NCI-H345 treated with DMSO at 0.1 percent for 48 hours (cell line): ENCODE measurements at regions not wholly inside any gene's neighbourhood (a gene's known extent, or its start where the extent isn't known, plus 50 kb on each side); places are given as distances from the start of the nearest gene placed in this dataset.
"Not testable (repeated sequence)": the region's sequence is repeated elsewhere in the genome, so short reads cannot be mapped to it uniquely, and the experiment has no call there.

Experiments
- DNase-seq: peaks from one replicate; lab custom pipeline; 2025; ENCODE audit not compliant: unreplicated experiment; lab: John Stamatoyannopoulos, UW

GRCh38 chr7:79965946-79966345 is 168.7 kb upstream of the GNAI1 start:
- no peak for DNase-seq

- no peak for DNase-seq
These were observed 170.2 kb upstream of the GNAI1 start for GRCh38 chr7:79964463-79964862.

GRCh38 chr7:79953130-79953529 is 181.5 kb upstream of the GNAI1 start:
- DNase-seq: no peak

DNA sequence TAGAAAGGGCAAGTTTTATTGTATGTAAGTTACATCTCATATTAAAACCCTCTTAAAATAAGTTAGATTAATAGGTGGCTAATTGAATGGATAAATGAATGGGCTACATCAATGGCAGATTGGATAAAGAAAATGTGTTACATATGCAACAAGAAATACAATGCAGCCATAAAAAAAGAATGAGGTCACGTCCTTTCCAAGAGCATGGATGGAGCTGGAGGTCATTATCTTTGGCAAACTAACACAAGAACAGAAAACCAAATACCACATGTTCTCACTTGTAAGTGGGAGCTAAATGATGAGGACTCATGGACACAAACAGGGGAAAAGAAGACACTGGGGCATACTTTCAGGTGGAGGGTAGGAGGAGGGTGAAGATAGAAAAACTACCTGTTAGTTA is 182.2 kb upstream of the GNAI1 start:
- no peak for DNase-seq

DNA sequence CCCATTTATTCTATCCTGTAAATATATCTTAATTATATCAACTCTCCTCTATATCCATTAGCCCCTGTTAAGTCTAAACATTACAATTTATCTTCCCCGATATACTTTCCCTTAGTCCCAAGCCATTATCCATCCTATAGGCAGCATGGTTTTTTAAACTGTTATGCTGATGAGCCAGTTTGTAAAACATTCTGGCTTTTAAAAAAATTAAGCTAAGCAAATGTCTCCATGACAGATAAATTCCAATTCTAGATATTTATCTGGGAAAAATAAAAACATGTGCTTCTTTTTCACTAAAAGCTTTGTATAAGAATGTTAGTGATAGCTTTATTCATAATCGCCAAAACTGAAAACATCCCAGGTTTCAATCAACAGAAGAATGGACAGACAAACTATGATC is 183.2 kb upstream of the GNAI1 start:
- DNase-seq: no peak

- no peak for DNase-seq
These were observed 184.9 kb upstream of the GNAI1 start for GRCh38 chr7:79949778-79950177.

GRCh38 chr7:79936281-79936983 is 198.2 kb upstream of the GNAI1 start:
- DNase-seq: no peak

- DNase-seq: no peak
These were observed 199.9 kb upstream of the GNAI1 start for GRCh38 chr7:79934727-79935126.

DNA sequence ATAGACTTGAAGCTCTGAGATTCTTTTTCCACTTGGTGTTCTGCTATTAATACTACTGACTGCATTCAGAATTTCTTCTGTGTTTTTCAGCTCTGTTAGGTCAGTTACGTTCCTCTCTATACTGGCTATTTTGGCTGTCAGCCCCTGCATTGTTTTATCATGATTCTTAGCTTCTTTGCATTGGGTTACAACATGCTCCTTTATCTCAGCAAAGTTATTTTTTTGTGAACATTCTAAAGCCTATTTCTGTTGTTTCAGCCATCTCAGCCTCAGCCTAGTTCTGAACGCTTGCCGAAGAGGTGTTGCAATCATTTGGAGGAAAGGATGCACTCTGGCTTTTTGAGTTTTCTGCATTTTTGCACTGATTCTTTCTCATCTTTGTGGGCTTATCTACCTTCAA is 201.5 kb upstream of the GNAI1 start:
- no peak for DNase-seq

DNA sequence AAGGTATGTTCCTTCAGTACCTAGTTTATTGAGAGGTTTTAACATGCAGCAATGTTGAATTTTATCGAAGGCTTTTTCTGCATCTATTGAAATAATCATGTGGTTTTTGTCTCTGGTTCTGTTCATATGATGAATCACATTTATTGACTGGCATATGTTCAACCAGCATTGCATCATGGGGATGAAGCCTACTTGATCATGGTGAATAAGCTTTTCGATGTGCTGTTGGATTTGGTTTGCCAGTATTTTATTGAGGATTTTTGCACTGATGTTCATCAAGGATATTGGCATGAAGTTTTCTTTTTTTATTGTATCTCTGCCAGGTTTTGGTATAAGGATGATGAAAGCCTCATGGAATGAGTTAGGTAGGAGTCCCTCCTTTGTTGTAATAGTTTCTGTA is 204.0 kb upstream of the GNAI1 start:
- no peak for DNase-seq

- DNase-seq: no peak
These were observed 207.5 kb upstream of the GNAI1 start for GRCh38 chr7:79927116-79927515.

DNA sequence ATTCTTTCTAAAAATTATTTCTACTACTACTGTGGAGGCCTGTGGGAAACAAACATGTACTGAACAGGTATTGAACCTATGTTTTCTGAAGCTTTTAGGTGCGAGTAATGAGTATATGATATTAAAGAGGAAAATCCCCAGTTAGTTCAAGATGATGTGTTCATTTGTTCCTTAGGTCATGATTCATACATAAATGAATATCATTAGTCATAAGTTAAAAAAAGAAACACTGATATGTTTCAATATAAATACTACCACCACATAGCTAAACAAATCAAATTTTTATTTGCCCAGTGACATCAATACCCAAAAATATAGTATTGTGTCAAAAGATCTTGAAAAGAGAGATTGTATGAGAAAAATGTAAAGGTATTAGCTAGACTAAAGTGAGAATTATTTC is 210.7 kb upstream of the GNAI1 start:
- no peak for DNase-seq

DNA sequence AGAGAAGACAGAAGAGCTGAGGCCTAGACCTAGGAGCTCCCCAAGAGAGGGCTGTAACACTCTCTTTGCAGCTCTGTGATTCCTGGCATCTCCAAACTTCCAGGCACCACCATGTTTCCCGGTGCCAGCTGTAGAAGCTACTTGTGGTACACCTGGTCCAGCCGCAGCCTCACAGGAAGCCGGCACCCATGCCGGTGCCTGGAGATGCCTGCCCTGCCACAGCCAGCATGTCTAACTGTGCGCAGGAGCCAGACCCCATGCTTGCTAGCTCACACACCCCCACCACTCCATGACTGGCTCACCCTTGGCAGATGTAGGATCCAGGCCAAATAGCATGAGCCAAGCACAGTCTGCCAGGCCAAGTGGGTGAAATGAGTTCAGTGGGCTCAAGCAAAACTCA is 211.7 kb upstream of the GNAI1 start:
- no peak for DNase-seq

DNA sequence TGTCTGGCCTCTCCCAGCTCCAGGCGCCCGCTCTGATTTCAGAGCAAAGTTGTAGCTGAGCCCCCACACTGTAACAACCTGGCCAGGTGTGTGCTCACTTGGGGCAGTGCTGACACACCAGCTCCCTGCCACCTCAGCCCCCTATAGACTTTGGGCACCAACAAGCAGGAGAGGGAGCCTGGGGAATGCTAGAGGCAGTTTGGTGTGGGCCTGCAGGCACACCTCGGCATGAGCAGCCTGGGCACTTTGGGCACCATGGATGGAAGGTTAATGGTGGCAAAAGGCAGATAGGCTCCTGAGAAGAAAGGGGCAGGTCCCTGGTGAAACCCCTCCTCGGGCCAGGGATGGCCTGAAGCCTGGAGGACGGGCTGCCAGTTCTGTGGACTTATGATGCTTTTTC is 212.7 kb upstream of the GNAI1 start:
- DNase-seq: no peak

DNA sequence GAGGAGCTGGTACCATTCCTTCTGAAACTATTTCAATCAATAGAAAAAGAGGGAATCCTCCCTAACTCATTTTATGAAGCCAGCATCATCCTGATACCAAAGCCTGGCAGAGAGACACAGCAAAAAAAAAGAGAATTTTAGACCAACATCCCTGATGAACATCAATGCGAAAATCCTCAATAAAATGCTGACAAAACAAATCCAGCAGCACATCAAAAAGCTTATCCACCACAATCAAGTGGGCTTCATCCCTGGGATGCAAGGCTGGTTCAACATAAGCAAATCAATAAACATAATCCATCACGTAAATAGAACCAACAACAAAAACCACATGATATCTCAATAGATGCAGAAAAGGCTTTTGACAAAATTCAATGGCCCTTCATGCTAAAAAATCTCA is 216.0 kb upstream of the GNAI1 start:
- not testable (repeated sequence) for DNase-seq

- DNase-seq: not testable (repeated sequence)
These were observed 219.3 kb upstream of the GNAI1 start for GRCh38 chr7:79915346-79915745.

- DNase-seq: no peak
These were observed 222.4 kb upstream of the GNAI1 start for GRCh38 chr7:79912213-79912633.

DNA sequence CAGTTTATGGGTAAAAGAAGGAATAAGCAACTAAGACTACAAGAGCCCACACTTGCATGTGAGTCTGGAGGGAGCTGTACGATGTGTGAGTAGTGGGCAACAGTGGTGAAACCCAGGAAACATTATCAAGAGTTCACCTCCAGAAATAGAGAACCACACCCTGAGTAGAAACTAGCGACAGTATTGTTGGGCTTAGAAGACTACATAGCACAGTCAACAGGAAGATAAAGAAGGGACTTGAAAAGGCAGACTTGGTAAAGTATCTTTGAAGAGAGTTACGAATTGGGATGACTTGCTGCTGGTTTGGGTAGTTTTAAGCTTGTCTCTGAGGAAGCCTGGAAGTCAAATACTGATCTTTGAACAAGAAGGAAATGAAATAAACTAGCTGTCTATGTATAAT is 223.2 kb upstream of the GNAI1 start:
- no peak for DNase-seq

DNA sequence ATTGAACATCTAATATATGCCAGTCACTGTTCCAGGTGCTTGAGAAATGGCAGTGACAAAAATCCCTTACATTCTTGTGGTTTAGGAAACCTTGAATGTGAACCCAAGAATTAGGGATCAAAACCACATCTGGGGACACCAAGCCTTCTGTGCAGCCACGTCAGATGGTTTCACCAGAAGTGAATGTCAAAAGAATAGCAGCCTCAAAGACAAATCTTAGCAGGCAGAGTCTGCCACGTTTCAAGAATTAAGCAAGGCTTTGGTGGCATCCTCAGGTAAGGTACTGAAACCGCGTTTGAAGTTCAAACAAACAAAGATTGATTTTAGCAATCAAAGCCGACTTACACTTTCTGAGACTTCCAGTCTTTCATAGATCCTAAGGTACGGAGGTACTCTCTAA is 225.5 kb upstream of the GNAI1 start:
- no peak for DNase-seq

DNA sequence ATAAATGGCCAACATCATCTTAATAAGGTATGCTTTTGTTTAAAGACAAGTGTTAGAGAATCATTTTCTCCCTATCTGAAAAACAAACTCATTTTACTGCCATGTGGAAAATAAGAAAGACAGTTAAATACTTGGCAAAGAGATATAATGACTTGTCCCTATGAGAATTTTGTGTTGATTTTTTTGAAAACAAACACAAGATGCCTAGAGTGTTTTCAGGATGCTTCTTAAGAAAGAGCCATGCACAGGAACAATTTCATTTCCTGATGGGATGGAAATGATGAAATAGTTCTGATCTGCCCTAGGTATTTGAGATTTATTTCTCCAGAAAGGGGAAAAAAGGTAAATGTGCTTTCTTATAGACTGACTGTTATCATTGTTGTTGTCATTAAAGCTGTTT is 237.5 kb upstream of the GNAI1 start:
- no peak for DNase-seq

DNA sequence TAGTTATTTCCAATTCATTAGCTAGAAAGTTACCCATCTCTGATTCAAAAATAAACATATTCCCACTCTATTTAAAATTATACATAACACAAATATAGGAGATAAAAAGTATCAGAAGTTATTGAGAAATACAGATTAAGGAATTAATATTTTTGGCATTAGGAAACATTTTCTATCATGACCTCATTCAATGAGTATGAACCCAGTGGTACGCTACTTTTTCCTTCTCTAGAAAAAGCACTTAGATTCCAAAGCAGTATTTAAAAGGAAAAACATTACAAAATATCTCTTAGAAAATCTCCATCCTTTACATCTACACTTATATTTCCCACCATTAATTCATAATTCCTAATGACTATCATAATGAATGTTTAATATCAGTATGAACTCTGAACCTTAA is 240.6 kb upstream of the GNAI1 start:
- DNase-seq: no peak

DNA sequence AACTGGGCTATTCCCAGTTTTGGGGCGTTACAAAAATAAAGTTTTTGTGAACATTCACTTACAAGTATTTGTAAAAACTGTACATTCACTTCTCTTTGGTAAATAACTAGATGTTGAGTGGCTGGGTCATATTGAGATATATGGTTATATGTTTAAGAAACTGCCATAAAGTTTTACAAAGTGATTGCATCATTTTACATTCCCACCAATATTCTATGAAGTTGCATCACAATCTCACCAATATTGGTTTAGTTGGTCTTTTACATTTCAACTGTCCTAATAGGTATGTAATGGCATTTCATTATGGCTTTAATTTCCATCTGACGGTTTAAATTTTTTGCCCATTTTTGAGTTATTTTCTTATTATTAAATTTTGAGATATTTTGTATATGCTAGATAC is 251.7 kb upstream of the GNAI1 start:
- no peak for DNase-seq

DNA sequence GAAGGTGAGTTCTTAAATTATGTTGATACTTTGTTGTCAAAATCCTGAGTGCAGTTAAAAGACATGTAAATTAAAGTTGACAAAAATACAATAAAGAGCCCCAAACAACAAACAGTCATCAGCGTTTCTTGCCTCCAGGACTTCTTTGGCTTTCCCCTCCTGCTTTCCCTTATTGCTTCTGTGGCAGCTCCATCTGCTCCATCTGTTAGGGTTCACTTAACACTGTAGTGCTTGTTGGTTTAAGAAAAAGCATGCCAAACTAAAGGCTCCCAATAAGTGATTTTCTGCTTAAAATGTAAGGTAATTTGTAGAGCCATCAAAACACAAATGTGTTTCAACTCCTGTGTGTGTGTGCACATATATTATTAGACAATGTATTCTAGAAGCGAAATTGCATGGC is 254.3 kb upstream of the GNAI1 start:
- no peak for DNase-seq
